Stimulated activated CD8-positive, alpha-beta memory T cell treated with anti-CD3 and anti-CD28 coated beads, Interleukin-12 subunit alpha, Interleukin-12 subunit beta, amount 100 ng/mL, for 24 hours (primary cell): ENCODE measurements at regions not wholly inside any gene's neighbourhood (a gene's known extent, or its start where the extent isn't known, plus 50 kb on each side); places are given as distances from the start of the nearest gene placed in this dataset.
"Not testable (repeated sequence)": the region's sequence is repeated elsewhere in the genome, so short reads cannot be mapped to it uniquely, and the experiment has no call there.

Source experiments
- DNase-seq: peaks from one replicate; pipeline ENCODE4 v3.0.0-alpha.2; 2020; ENCODE audit errors: extremely low read depth

DNA sequence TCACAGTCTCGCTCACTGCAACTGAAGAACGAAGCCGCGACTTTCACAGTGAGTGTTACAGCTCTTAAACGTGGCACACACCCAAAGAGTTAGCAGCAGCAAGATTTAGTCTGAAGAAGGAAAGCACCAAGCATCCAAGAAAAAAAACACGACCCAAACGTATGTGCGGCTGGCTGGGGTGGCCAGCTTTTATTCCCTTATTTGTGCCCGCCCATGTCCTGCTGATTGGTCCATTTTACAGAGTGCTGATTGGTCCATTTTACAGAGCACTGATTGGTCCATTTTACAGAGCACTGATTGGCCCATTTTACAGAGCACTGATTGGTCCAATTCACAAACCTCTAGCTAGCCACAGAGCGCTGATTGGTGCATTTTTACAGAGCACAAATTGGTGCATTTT lies 323.0 kb upstream of the ATP10A start:
- not testable (repeated sequence) for DNase-seq

- no peak for DNase-seq
These were observed 319.3 kb upstream of the ATP10A start for GRCh38 chr15:26182441-26182840.

- DNase-seq = no peak
These were observed 316.8 kb upstream of the ATP10A start for GRCh38 chr15:26179906-26180305.

DNA sequence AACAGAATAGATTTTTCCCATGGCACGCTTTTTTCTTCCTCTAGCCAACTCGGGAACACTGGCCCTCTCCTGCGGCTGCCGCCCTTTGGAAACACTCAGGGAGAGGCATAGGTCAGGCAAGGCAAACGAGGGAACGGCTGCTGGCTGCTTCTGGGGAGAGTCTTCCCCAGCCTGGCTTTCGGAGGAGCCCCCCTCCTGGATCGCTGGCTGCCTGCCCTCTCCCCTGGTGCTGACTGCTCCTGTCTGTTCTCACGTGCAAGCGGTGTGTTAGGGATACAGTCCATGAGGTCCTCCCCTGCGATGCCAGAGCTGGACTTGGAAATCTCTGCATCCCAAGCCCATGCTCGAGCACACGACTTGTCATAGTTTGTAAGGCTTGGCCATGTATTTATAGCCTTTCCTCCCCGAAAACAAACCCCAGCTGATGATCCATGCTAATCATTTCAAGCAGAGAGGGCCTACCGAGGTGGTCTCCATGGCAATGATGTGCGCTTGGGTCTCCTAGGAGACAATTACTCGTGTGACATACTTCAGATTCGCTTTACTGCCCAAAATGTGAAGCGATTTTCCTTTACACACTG lies 315.6 kb upstream of the ATP10A start:
- no peak for DNase-seq

- no peak for DNase-seq
These were observed 314.7 kb upstream of the ATP10A start for GRCh38 chr15:26177816-26178215.

- no peak for DNase-seq
These were observed 313.7 kb upstream of the ATP10A start for GRCh38 chr15:26176831-26177230.

DNA sequence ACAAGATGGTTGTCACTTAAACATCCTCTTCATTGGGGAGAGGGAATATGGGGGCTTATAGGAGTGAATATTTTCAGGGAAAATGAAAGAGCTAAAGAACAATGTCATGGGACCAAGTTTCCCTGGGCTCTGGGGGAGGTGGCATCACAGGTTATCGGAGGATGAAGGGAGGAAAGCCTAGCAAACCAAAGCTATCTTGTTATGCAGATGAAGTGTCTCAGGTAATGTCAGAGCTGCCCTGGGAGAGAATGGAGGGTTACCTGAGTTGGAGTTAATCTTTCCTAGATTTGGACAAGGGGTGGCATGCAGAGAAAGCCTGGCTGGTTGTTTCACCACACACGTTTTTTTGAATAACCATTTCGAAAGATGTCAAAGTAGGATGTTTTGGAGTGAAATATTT lies 308.1 kb upstream of the ATP10A start:
- no peak for DNase-seq

DNA sequence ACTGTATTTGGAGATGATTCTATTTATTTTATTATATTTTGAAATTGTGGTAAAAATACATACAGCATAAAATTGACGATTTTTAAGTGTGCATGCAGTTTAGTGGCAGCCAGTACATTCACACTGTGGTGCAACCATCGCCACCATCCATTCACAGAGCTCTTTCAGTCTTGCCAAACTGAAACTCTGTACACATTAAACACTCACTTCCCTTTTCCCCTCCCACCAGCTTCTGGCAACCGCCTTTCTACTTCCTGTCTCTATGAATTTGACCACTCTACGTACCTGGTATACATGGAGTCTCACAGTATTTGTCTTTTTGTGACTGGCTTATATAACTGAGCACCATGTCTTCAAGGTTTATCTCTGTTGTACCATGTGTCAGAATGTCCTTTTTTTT lies 303.3 kb upstream of the ATP10A start:
- no peak for DNase-seq

- no peak for DNase-seq
These were observed 302.4 kb upstream of the ATP10A start for GRCh38 chr15:26165546-26165945.

- no peak for DNase-seq
These were observed 297.2 kb upstream of the ATP10A start for GRCh38 chr15:26160343-26160742.

GRCh38 chr15:26158176-26158575 lies 295.0 kb upstream of the ATP10A start:
- no peak for DNase-seq

DNA sequence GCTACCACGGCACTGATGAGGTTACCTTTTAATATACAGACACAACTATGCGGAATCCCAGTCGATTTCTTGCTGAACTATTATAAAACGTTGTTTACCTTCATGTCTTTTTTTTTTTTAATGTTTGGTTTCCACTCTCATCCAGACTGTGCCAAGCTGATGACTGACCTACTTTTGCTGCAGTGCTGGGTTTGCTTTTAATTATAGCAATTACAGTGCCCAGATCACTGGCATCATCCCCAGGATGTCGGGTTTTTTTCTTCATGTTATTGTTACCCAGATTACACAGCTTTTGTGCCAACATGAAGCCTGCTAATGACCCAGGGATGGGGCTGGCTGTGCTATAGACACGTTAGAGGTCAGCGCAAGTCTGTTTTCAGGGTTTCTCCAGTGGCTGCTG lies 294.0 kb upstream of the ATP10A start:
- no peak for DNase-seq

GRCh38 chr15:26156051-26156450 lies 292.9 kb upstream of the ATP10A start:
- no peak for DNase-seq

GRCh38 chr15:26148156-26148860 lies 285.2 kb upstream of the ATP10A start:
- no peak for DNase-seq

GRCh38 chr15:26146202-26146601 lies 283.1 kb upstream of the ATP10A start:
- no peak for DNase-seq

- no peak for DNase-seq
These were observed 282.7 kb upstream of the ATP10A start for GRCh38 chr15:26145796-26146195.

DNA sequence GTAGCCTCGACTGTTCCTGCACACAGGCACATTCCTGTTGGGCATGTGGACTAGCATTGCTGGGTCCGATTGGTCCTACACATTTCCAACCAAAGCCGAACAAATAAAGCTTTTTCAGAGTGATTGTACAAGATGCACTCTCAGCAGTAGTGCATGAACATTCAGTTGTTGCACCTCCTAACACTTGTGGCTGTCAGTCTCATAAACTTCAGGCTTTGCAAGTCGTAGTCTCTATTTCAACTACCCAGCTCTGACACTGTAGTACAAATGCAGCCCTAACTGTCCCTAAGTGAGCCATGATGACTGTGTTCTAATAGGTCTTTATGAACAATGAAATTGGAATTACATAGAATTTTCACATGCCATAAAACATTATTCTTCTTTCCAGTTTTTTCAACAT lies 281.7 kb upstream of the ATP10A start:
- no peak for DNase-seq

DNA sequence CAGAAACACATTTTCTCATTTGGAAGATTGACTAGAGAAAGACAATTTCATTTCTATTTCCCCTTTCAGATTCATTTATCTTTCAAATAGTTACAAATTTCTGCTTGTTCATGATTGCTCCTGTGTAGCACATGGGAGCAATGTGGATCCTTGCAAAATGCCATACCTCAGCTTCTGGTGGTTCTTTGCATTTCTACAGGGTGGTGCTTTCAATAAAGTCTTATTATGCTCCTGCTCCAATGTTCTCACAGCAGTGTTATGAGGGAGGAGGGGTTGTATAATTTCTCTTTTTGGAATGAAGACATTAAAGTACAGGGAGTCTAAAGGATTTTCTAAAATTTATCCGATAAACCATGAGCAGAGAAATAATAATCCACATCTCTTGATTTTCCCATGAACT lies 280.1 kb upstream of the ATP10A start:
- no peak for DNase-seq

DNA sequence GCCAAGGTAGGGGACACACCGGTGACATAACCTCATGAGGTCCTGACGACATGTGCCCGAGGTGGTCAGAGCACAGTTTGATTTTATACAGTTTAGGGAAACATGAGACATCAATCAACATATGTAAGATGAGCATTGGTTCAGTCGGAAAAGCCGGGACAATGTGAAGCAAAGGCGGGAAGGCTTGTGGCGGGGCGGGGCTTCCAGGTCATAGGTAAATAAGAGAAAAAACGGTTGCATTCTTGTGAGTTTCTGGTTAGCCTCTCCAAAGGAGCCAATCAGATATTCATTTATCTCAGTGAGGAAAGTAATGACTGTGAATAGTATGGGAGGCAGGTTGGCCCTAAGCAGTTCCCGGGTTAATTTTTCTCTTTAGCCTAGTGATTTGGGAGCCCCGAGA lies 271.7 kb upstream of the ATP10A start:
- no peak for DNase-seq

GRCh38 chr15:26134152-26134551 lies 271.0 kb upstream of the ATP10A start:
- DNase-seq = no peak

- no peak for DNase-seq
These were observed 269.7 kb upstream of the ATP10A start for GRCh38 chr15:26132811-26133210.

DNA sequence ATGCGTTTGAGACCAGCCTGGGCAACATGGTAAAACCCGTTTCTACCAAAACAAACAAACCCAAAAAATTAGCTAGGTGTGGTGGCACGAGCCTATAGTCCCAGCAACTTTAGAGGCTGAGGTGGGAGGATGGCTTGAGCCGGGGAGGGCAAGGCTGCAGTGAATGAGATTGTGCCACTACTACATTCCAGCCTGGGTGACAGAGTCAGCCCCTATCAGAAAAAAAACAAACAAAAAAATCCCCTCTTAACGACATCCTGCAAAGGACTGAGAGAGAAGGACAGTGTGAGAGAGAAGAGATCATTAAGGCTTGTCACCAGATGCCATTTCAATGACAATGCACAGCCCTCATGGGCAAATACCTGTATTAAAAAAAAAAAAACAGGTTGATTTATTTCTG lies 266.7 kb upstream of the ATP10A start:
- no peak for DNase-seq

- DNase-seq = no peak
These were observed 265.5 kb upstream of the ATP10A start for GRCh38 chr15:26128611-26129140.
